NCI-H82 treated with DMSO at 0.1 percent for 48 hours (cell line): ENCODE measurements at regions not wholly inside any gene's neighbourhood (a gene's known extent, or its start where the extent isn't known, plus 50 kb on each side); places are given as distances from the start of the nearest gene placed in this dataset.

ENCODE experiments used
- DNase-seq: peaks from one replicate; lab custom pipeline; 2025; ENCODE audit not compliant: unreplicated experiment; lab: John Stamatoyannopoulos, UW

DNA sequence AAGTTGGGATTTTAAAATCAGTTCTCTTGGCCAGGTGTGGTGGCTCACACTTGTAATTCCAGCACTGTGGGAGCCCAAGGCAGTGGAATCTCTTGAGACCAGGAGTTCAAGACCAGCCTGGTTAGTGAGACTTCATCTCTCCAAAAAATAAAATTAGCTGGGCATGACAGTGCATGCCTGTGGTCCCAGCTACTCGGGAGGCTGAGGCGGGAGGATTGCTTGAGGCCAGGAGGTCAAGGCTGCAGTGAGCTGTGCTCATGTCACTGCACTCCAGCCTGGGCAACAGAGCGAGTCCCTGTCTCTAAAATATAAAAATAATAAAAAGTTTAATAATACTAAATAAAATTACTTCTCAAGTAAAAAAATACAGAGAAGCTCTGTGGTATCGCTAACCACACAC, 77.5 kb downstream of the FOXA2 start:
- no peak for DNase-seq

DNA sequence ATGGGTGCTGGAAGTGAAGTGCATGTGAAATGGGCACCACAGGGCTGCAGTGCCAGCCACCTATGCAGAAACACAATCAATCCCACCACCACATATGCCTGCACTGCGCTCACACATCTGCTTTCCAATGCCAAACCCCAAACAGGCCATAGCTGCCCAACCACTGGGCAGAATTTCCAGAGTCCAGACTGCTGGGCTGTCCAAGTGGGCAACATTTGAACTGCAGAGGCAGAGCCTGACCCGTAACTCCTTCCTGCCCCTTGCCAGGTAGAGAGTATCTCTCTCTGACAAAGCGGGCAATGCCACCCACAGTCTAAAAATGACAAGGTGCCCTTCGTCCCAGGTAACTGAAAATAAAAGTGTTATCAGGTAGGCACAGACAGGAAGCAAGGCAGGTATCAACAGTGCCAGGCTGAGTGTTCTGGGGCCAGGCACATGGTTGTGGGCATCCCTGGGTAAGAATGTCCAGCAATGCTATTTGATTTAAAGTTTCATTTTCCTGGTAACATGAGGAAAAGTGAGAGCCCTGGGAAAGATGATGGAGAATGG, 79.5 kb downstream of the FOXA2 start:
- no peak for DNase-seq

DNA sequence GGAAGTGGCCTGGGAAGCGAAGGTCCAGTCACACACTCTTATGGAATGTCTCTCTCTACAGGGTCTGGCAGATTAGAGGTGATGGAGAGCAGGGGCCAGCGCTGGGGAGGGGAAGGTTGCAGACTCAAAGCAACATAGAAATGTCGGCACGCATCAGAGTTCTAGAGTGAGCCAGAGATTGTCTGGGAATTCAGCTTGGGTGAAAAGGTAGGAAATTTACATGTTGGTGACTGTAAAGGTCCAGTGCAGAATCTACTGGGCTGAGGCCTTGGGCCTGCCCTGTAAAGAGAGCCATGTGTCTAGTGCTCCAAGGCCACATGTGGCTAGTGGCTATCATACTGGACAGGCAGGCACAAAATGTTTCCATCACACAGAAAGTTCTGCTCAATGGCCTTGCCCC, 80.8 kb downstream of the FOXA2 start:
- DNase-seq: no peak

DNA sequence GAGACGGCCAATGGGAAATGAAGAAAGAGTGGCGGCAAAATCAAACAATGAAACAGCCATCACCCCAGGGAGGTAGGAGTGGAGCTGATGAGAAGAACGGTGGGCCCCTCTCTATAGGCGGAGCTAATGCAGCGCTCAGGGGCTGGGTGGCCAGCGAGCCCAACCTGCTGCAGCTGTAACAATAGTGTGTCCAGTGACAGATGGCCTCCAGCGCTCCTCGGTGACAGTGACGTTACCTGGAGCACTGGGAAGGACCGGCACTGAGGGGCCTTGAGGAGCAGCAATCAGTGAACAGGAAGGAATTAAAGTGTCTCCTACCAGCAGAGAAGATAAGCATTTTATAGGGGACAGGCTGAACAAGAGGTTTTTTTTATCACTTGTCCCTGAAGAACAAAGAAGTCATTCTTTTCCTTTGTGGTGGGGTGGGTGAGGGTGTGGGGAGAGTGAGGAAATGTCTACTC, 81.6 kb downstream of the FOXA2 start:
- DNase-seq: no peak

DNA sequence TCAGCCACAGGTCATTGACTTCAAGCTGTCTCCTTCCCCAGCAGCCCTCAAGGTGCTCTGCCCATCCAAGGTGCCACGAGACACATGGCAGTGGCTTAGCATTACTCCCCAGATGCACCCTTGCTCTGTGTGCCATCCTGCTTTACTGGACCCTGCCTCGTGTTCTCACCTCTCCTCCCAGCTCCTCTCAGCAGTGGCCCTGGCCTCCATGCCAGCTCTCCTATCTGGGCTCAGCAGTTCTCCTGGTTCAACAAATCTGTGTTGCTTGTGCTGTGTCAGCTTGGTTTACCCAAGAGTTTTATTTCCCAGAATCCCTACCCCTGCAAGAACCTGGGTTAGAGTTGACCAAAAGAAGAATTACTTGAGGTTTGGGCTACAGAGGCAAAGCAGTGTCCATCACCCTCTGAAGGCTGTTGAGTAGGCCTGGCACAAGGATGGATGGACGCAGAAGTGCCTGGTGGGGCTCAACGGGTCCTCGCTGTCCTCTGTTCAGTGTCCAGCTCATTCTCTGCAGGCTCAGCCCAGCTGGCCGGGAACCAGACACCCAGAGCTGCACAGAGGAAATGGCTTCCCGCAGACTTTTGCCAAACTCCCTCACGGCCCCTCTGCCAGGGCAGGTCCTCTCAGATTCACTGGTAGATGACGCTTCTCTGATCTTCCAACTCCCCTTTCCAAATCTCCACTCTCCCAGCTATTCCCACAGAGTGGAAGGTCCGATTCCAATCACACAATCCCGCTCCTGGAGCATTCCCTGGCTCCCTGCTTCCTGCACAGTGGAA, 82.6 kb downstream of the FOXA2 start:
- no peak for DNase-seq

DNA sequence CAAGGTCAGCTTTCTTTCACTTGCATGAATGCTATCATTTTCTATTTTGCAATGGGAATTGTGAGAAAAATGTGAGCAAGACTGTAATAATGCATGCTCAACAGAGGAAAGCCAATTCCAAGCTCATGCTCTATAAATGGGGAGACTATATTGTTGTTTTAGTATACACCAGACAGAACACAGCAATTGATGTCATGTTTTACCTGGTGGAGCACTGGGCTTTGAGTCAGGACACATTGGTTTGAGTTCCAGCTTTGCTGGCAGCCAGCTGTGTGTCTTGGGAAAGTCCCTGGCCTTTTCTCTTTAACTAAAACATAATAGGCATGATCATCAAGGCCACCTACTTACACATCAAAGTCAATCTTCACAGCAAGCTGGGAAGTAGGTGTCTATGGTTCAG, 83.3 kb downstream of the FOXA2 start:
- DNase-seq: no peak

DNA sequence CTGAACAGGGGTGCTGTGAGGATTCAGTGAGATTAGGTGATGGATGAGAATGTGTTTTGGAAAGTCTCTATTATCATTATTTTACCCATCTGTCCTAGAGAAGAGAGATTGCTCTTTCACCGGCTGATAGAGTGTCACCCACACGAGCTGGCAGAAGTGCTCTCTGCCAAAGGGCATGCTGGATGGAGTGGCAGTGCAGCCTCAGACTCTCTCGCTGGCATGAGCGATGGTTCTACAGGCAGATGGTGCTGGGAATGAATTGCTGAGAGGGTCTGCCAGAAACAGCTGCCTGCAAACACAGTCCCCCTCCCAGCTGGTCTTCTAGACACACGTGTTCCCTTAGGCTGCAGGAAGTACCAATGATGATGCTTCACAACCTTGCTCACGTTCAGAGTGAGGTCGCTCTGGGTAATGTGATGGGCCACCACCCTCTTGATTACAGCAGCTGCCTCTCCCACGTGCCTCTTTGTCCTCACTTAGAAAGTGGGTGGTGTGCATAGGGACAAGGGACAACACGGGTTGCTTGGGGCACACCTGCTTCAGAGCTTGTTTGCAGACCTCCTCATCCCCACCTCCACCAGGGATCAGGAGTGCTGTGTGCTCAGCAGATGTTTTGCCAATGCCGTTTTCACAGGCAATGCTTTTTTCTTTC, 84.7 kb downstream of the FOXA2 start:
- DNase-seq: no peak

DNA sequence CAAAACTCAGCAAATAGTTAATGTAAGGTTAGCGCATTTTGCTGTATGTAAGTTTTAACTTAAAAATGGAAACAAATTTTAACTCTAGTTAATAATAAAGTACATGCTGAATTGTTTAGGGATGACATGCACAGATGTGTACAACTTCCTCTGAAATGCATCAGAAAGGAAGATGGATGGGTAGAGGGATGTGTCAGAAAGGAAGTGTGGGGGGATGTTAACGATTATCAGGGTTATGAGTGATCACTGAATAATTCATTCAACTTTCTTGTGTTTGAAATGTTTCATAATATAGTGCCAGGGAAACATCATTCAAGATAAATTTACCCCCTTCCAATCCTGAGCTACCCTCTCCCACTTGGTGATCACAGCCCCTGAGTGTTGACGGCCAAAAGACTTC, 87.6 kb downstream of the FOXA2 start:
- DNase-seq: no peak

DNA sequence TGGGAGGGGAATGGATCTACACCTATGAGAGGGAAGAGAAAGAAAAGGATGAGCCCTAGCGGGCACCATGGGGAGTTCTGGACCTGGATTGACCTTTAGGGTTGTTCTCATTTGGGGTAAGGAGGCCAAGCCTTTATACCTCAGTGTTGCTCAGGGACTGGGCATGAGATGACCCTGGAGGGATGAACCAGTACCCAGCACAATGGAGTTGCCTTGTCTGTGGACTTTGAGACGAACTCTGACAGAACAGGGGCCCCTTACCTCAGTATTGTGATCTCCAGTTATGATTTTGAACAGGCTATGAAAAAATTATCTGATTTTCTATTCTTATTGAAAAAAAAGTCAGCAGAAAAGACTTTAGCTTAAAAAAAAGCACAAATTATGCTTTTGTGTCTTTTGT, 88.6 kb downstream of the FOXA2 start:
- DNase-seq: no peak

DNA sequence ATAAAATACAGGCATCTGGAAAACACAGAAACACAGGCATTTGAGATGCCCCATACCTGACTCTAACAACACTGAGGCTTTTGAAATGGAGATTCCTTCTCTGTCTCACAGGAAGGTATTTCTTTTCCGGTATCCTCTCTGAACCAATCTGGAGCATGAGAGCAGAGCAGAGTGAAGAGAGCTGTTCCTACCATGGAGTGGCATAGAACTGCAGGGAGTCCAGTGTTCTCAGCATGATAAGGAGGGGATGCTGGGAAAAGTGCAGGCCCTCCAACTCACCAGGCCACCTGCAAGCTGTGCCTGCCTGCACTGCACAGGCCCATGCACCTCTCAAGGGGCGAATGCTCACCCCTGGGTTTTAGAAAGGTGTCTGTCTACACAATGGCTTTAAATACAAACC, 89.2 kb downstream of the FOXA2 start:
- no peak for DNase-seq

DNA sequence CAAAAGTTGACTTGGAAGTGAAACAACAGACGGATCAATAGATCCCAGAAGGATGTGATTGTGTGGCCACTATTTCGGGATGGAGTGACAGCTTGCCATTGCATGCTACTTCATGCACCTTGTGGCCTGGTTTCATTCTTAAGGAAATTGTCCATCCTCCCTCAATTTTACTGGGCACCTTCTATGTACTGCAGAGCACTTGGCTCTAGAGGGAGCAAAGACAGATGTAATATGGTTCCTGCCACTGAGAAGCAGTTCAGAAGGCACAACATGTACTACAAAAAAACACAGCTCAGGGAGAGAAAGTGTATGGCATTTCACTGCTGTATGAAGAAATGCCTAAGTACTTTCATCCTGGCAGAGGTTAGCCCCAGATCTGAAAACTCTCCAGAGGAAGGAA, 91.9 kb downstream of the FOXA2 start:
- DNase-seq: no peak

DNA sequence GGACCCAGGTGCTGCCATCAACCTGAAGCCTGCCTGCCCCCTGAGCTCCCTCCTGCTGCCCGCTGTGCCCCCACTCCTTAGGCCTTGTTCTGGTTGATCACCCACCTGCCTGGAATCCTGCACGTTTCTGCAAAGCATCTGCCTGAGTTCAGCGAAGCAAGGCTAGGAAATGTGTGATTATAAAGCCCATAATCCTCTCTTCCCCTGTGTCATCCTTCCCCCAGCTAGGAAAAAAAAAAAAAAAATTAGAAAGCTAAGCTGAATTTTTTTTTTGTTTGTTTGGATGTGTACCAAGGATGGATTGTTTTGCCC, 93.2 kb downstream of the FOXA2 start:
- no peak for DNase-seq

DNA sequence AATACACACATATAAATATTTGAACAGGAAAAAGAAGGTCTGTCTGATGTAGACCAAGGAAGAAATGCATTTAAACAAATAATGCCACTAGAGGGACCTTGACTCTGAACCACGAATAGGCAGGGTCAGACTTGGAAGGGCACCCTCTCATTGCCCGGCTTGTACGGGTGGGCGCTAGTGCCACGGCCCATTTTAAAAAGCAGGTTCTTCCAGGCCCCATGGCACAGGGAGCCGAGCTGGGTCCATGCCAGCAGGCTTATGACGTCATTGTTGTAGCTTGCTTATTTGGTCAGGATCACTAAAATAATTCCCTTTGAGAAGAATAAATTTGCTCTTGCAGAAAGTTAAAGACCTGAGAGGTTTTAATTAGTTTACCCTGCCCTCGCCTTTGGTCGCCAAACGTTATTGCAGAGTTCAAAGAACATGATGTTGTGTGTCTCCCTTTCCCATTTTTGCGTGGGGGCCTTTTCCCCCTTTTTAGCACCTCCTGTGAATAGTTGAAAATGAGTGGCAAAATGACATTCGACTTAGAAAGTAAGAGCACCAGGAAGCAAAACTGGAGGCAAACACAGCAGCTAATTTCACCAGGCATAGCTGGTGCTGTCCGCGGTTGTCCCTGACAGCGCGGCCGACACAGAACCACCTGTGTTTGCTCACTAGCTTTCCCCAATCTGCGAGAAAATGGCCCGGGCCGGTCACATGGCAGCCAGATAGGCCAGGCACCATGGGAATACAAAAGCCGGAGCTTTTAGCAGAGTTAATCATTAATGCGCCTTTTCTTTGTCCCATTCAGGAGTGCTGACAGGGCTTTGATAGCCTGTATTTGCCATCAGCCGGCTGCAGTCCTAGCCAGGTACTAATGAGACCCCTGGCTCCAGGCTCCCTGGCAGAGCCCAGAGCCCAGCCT, 93.8 kb downstream of the FOXA2 start:
- DNase-seq: no peak

DNA sequence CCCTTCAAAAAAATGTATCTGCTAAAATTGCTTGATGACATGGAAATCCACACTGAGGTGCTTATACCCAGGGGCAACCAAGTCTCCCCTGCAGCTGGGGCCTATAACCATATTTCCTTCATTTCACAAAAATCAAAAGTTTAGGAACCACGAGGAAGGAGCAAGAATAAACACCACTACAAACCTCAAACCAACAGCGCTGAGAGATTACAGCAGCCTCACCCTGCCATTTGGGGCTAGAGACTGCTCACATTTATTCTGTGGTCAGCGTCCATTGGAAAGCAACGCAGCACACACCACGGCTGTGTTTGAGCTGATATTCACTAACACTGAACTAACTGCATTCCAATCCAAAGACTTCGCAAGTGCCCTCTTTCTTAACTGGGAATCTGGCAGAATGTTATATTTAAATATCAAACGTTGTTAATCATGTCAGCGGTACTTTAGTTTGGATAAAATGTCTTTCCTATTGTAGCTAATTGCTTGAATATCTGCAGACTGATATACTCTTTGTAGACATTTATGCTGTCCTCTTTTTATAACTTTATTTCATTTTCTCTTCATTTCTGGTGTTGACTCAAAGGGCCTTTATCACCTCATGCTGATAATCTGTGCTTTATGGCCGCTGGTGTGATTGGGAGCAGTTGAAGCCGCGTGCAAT, 94.6 kb downstream of the FOXA2 start:
- no peak for DNase-seq

DNA sequence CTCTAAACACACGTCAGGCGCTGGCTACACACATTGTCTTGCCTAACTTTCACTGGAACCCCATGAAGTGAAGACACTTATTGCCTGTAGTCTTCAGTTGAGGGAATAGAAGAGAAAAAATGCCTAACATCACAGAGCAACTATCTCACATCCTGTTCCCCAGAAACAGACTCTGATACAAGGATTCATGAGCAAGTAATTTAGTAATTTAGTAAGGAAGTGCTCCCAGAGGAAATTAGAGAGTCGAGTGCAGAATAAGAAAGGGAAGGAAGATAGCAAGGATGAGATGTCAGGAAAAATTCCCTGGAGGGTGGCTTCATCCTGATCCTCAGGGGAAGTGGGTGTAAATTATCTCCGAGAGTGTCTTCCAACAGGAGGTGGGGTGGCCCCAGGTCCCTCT, 104.0 kb downstream of the FOXA2 start:
- no peak for DNase-seq

DNA sequence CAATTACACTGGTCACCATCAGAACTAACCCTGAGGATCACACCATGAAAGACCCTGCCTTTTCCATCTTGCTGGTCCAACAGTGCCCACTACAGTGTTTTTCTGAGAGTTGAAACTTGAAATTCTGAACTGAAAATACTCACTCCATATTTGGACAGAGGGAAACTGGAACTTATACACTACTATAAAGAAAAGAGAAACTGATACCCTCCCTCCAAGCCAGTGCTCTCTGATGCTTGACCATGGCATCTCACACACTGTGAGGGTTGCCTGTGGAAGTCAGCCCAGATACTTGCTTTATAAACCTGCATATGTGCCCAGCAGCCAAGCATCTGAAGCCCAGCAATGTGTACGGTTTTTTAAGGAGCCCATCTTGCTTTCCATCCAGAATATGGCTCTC, 108.7 kb downstream of the FOXA2 start:
- DNase-seq: no peak

DNA sequence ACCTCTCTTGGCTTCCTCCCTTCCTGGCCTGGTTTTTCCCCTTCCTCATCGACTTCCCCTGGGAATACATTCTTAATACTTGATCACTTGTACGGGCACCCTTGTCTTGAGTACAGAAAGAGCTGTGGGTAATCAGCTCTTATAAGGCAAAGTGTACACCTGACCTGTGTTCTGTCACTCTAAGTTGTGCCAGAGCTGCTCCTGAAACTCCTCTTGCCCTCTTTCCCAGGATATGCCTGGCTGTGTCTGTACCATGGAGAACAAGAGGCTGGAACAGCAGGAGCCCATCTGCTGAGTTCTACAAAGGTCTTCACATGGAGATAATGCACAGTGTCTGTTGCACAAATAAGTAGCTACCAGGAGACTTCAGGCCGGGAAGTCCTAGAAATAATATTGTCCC, 110.1 kb downstream of the FOXA2 start:
- no peak for DNase-seq

DNA sequence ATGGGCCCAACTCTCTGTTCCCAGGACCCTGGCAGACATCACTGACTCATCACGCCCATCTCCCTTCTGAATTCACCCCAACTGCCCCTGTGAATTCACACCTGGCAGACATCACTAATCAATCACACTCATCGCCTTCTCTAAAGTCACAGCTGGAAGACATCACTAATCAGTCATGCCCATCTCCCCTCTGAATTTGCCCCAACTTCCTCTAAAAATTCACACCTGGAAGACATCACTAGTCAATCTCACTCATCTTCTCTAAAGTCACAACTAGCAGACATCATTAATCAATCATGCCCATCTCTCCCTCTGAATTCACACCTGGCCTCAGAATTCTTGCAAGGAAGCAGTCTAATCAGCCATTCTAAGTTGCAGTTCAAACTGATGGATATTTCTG, 111.1 kb downstream of the FOXA2 start:
- no peak for DNase-seq

DNA sequence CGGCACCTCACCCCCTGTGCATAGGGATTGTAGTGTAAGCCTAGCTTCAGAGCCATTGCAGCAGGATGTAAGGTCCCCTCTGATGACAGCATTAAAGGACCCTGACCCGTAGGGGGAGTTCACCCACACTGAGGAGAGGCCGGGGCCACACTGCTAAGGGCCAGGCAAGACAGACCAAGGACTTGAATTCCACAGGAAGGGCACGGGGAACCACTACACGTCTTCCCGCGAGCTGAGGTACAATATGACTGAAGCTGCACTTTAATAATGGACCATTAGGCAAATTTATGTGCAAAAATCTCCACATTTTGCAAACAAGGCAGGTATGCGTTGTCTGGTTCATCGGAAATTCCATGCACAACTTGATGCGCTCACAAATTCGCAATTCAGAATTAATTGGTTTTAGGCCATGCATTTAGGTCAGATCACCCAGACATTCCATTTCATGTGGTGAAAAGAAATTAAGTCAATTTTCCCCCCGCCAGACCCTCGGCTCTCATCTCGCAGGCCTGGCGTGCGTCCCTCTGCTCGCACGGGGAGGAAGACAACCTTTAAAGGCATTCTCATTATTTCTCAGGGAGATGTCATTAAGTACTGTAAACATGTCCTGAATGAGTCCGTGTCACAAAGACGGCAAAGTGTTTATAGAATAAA, 111.8 kb downstream of the FOXA2 start:
- DNase-seq: no peak

DNA sequence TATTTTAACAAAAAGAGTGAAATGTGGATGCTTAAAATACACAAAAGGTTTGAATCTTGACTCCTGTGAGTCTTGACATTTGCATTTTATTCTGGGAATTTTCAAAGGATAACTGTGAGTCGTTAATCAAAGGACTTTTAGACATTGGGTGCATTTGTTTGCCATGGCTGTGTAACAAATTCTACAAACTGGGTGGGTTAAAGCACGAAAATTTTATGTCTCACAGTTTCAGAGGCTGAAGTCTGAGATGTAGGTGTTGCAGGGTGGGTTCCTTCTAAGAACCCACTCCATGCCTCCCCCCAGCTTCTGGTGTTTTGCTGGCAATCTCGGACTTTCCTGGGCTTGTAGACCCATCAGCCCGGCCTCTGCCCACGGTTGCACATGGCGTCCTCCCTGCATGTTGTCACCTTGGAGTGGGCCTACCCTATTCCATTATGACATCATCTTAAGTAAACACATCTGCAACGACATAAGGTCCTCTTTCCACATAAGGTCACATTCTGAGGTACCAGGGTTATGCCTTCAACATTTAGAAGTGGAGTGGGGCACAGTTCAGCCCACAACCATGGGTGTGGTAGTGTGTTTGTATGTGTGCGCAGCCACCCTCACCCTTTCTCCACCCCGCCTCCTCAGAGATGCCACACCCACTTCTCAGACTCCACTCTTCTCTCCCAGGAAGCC, 113.1 kb downstream of the FOXA2 start:
- DNase-seq: no peak
